Vagina (tissue), 2 donors: ENCODE measurements at regions not wholly inside any gene's neighbourhood (a gene's known extent, or its start where the extent isn't known, plus 50 kb on each side); places are given as distances from the start of the nearest gene placed in this dataset.

ENCODE experiments used
- DNase-seq, 2 donors: peaks; one replicate each; pipeline ENCODE4 v3.0.0-alpha.2; 2017; ENCODE audit errors: extremely low spot score in 2 of 2
- H3K27ac ChIP-seq: fragments of 200-600 bp; sonication (generic); one replicate; pipeline ENCODE4 v1.5.1; 2019
- H3K27me3 ChIP-seq: fragments of 200-600 bp; sonication (generic); one replicate; pipeline ENCODE4 v1.5.1; 2019
- H3K36me3 ChIP-seq, 2 donors: fragments of 200-600 bp; sonication (generic); one replicate each; pipeline ENCODE4 v1.5.1; 2017 to 2019
- H3K4me1 ChIP-seq: fragments of 200-600 bp; sonication (generic); one replicate; pipeline ENCODE4 v1.5.1; 2019
- H3K4me3 ChIP-seq, 2 donors: fragments of 200-600 bp; sonication (generic); 1 replicate in 1 of 2; 2 replicates in 1 of 2; pipeline ENCODE4 v1.5.1; 2016 to 2019
- H3K9me3 ChIP-seq: fragments of 200-600 bp; sonication (generic); one replicate; pipeline ENCODE4 v1.5.1; 2019
- CTCF ChIP-seq, 3 experiments: fragments of 450-650 bp in 2 of 3; fragments of 200-600 bp in 1 of 3; sonication (generic) in 1 of 3; IDR thresholded peaks; one replicate each; pipeline ENCODE4 v1.5.1; 2017 to 2019; ENCODE audit warnings: antibody characterized with exemption in 3 of 3, mild to moderate bottlenecking in 2 of 3, moderate library complexity in 2 of 3
- POLR2A ChIP-seq, 2 donors: fragments of 450-650 bp; IDR thresholded peaks; one replicate each; pipeline ENCODE4 v1.6.1; 2017; ENCODE audit warnings: antibody characterized with exemption in 2 of 2, mild to moderate bottlenecking in 2 of 2, moderate library complexity in 2 of 2
- POLR2AphosphoS5 ChIP-seq, 2 donors: sonication (generic); formaldehyde crosslinking; IDR thresholded peaks; one replicate each; pipeline ENCODE4 v1.9.0; 2017; ENCODE audit warnings: antibody characterized with exemption in 2 of 2, mild to moderate bottlenecking in 2 of 2, low read depth in 1 of 2; ENCODE audit not compliant: insufficient read depth in 1 of 2
- intact Hi-C: fragments of 100-400 bp; cut with DNase I; formaldehyde crosslinking; loops from one replicate; pipeline ENCODE4 v1.15.1; 2023

- Histone ChIP-seq H3K27me3 (peaks cover 9% of the 10 kb centered on the region), H3K36me3 (no peaks in the 10 kb centered on the region), H3K27ac (no peak overlapping the region), H3K4me1 (peaks cover 10% of the 10 kb centered on the region), H3K4me3 (no peak overlapping the region), H3K9me3 (no peaks in the 10 kb centered on the region)
- TF ChIP-seq CTCF (IDR thresholded peaks at IDR 0.05) (no peak), POLR2A (IDR thresholded peaks at IDR 0.05) (no peak), POLR2AphosphoS5 (IDR thresholded peaks at IDR 0.05; ENCODE audit: insufficient read depth in 1 of 2, low read depth in 1 of 2) (no peak)
- intact Hi-C loops: loop anchor here (10.0 kb wide), 1 partner anchor 1560 kb away; a partner anchor contains a TSS
- no peak for DNase-seq
These were observed 211.6 kb upstream of the ZNF184 start for GRCh38 chr6:27684264-27685211.

- intact Hi-C loops: loop anchor here (10.0 kb wide), 1 partner anchor 1555 kb away; a partner anchor contains a TSS
- peaks cover 9% of the 10 kb centered on the region for H3K27me3 ChIP-seq
- TF ChIP-seq POLR2AphosphoS5 (IDR thresholded peaks at IDR 0.05; ENCODE audit: insufficient read depth in 1 of 2, low read depth in 1 of 2) (no peak), CTCF (IDR thresholded peaks at IDR 0.05) (no peak), POLR2A (IDR thresholded peaks at IDR 0.05) (no peak)
- no peaks in the 10 kb centered on the region for H3K36me3 ChIP-seq
- no peak overlapping the region for H3K4me3 ChIP-seq
- H3K27ac ChIP-seq: no peak overlapping the region
- H3K9me3 ChIP-seq: no peaks in the 10 kb centered on the region
- no peaks in the 10 kb centered on the region for H3K4me1 ChIP-seq
- DNase-seq: no peak
These were observed 207.2 kb upstream of the ZNF184 start for GRCh38 chr6:27679964-27680694.

GRCh38 chr6:27679308-27679963 is 206.5 kb upstream of the ZNF184 start:
- H3K27ac ChIP-seq: no peak overlapping the region
- intact Hi-C loops: no loop called here
- no peak for DNase-seq
- no peak overlapping the region for H3K4me3 ChIP-seq
- H3K4me1 ChIP-seq: no peaks in the 10 kb centered on the region
- H3K36me3 ChIP-seq: no peaks in the 10 kb centered on the region
- TF ChIP-seq POLR2A (IDR thresholded peaks at IDR 0.05): no peak
- no peak for TF ChIP-seq CTCF (IDR thresholded peaks at IDR 0.05)
- no peak for TF ChIP-seq POLR2AphosphoS5 (IDR thresholded peaks at IDR 0.05; ENCODE audit: insufficient read depth in 1 of 2, low read depth in 1 of 2)
- H3K27me3 ChIP-seq: peaks cover 9% of the 10 kb centered on the region
- no peaks in the 10 kb centered on the region for H3K9me3 ChIP-seq

- no peak for TF ChIP-seq CTCF (IDR thresholded peaks at IDR 0.05)
- TF ChIP-seq POLR2AphosphoS5 (IDR thresholded peaks at IDR 0.05; ENCODE audit: insufficient read depth in 1 of 2, low read depth in 1 of 2): no peak
- TF ChIP-seq POLR2A (IDR thresholded peaks at IDR 0.05): no peak
These were observed 205.6 kb upstream of the ZNF184 start for GRCh38 chr6:27678469-27678868.

More at GRCh38 chr6:27678469-27678868, 205.6 kb upstream of the ZNF184 start:
- Histone ChIP-seq H3K4me3 (no peak overlapping the region), H3K36me3 (no peaks in the 10 kb centered on the region), H3K4me1 (no peaks in the 10 kb centered on the region), H3K27ac (no peak overlapping the region), H3K27me3 (peaks cover 9% of the 10 kb centered on the region), H3K9me3 (no peaks in the 10 kb centered on the region)
- DNase-seq: no peak
- intact Hi-C loops: no loop called here
